NT2/D1 (cell line): ENCODE measurements at regions not wholly inside any gene's neighbourhood (a gene's known extent, or its start where the extent isn't known, plus 50 kb on each side); places are given as distances from the start of the nearest gene placed in this dataset.

Experiments
- SUZ12 ChIP-seq: IDR thresholded peaks from 2 replicates; pipeline ENCODE4 v1.6.1; 2011; ENCODE audit not compliant: insufficient read length, insufficient read depth; ENCODE audit errors: extremely low read depth
- ZNF274 ChIP-seq: IDR thresholded peaks from 2 replicates; pipeline ENCODE4 v1.6.1; 2011; ENCODE audit warnings: mild to moderate bottlenecking, low read depth, low read length

GRCh38 chr15:62541250-62541649 lies 376.2 kb upstream of the C2CD4B start:
- TF ChIP-seq ZNF274 (no peak), SUZ12 (no peak)
